GM23338 (cell line): ENCODE measurements at regions not wholly inside any gene's neighbourhood (a gene's known extent, or its start where the extent isn't known, plus 50 kb on each side); places are given as distances from the start of the nearest gene placed in this dataset.

Source experiments
- ATAC-seq: fragments of 200-7000 bp; cut with Tn5 transposase; 3 replicates; pipeline ENCODE4 v1.9.1; 2020
- DNase-seq: peaks from one replicate; pipeline ENCODE4 v3.0.0-alpha.2; 2015; ENCODE audit warnings: low spot score
- H2AFZ ChIP-seq: fragments of 200-600 bp; sonication (generic); 2 replicates; pipeline ENCODE4 v1.8.0; 2016; ENCODE audit warnings: antibody characterized with exemption, mild to moderate bottlenecking, moderate library complexity
- H3F3A ChIP-seq: fragments of 200-600 bp; sonication (generic); replicated peaks from 2 replicates; pipeline ENCODE4 v1.8.0; 2017; ENCODE audit warnings: antibody characterized with exemption, mixed run types, low read depth
- H3K27ac ChIP-seq: fragments of 200-600 bp; sonication (generic); 2 replicates; pipeline ENCODE4 v1.6.1; 2016; ENCODE audit warnings: low read depth
- H3K27me3 ChIP-seq: fragments of 200-600 bp; sonication (generic); 2 replicates; pipeline ENCODE4 v1.8.0; 2016; ENCODE audit warnings: mild to moderate bottlenecking, mixed run types, moderate library complexity; ENCODE audit not compliant: insufficient read depth
- H3K36me3 ChIP-seq: fragments of 200-600 bp; sonication (generic); 2 replicates; pipeline ENCODE4 v1.8.0; 2016; ENCODE audit warnings: mild to moderate bottlenecking; ENCODE audit not compliant: insufficient read depth
- H3K4me1 ChIP-seq: fragments of 200-600 bp; sonication (generic); 2 replicates; pipeline ENCODE4 v1.8.0; 2016; ENCODE audit warnings: mild to moderate bottlenecking, moderate library complexity; ENCODE audit not compliant: insufficient read depth
- H3K4me2 ChIP-seq: fragments of 200-600 bp; sonication (generic); 2 replicates; pipeline ENCODE4 v1.7.1; 2017; ENCODE audit warnings: mixed run types
- H3K4me3 ChIP-seq: fragments of 200-600 bp; sonication (generic); 2 replicates; pipeline ENCODE4 v1.6.1; 2016; ENCODE audit warnings: mixed run types
- H3K79me2 ChIP-seq: fragments of 200-600 bp; sonication (generic); replicated peaks from 2 replicates; pipeline ENCODE4 v1.8.0; 2017; ENCODE audit warnings: mild to moderate bottlenecking; ENCODE audit not compliant: insufficient read depth
- H3K9me2 ChIP-seq: fragments of 200-600 bp; sonication (generic); 2 replicates; pipeline ENCODE4 v1.8.0; 2017; ENCODE audit not compliant: insufficient read depth
- H4K20me1 ChIP-seq: fragments of 200-600 bp; sonication (generic); replicated peaks from 2 replicates; pipeline ENCODE4 v1.8.0; 2017; ENCODE audit warnings: mild to moderate bottlenecking; ENCODE audit not compliant: insufficient read depth
- H3K27ac Mint-ChIP-seq: 2 replicates; pipeline ENCODE4 v1.8.0; 2020; ENCODE audit warnings: inconsistent platforms, mild to moderate bottlenecking, moderate library complexity, mixed read lengths
- H3K27me3 Mint-ChIP-seq: 3 replicates; pipeline ENCODE4 v1.8.0; 2022; ENCODE audit warnings: low read depth, mild to moderate bottlenecking, moderate library complexity, mixed read lengths, inconsistent platforms; ENCODE audit not compliant: insufficient read depth, poor library complexity
- H3K36me3 Mint-ChIP-seq: 3 replicates; pipeline ENCODE4 v1.8.0; 2021; ENCODE audit warnings: low read depth, mild to moderate bottlenecking, inconsistent platforms, moderate library complexity, mixed read lengths
- H3K4me1 Mint-ChIP-seq: 3 replicates; pipeline ENCODE4 v1.8.0; 2020; ENCODE audit warnings: mild to moderate bottlenecking, inconsistent platforms, mixed read lengths
- H3K4me3 Mint-ChIP-seq: 3 replicates; pipeline ENCODE4 v1.8.0; 2021; ENCODE audit warnings: moderate library complexity, mild to moderate bottlenecking, inconsistent platforms, mixed read lengths
- H3K9me3 Mint-ChIP-seq: 3 replicates; pipeline ENCODE4 v1.8.0; 2020; ENCODE audit warnings: moderate library complexity, mild to moderate bottlenecking, inconsistent platforms, mixed read lengths
- CTCF ChIP-seq, 2 experiments: fragments of 200-600 bp in 1 of 2; sonication (generic) in 1 of 2; conservative IDR thresholded peaks; 2 replicates each; pipeline versions ENCODE4 v1.5.1 to v1.6.1; 2016 to 2017; ENCODE audit warnings: antibody characterized with exemption in 2 of 2, low read depth in 2 of 2, mild to moderate bottlenecking in 2 of 2, moderate library complexity in 1 of 2
- EZH2 ChIP-seq: fragments of 200-600 bp; sonication (generic); IDR thresholded peaks from one replicate; pipeline ENCODE4 v1.8.0; 2017; ENCODE audit warnings: antibody characterized with exemption, mild to moderate bottlenecking, low read depth; ENCODE audit not compliant: unreplicated experiment
- EZH2phosphoT487 ChIP-seq: fragments of 200-600 bp; sonication (generic); IDR thresholded peaks from one replicate; pipeline ENCODE4 v1.8.1; 2018; ENCODE audit warnings: antibody characterized with exemption; ENCODE audit not compliant: unreplicated experiment
- JUNB ChIP-seq: IDR thresholded peaks from one replicate; pipeline ENCODE4 v1.6.1; 2016; ENCODE audit warnings: antibody characterized with exemption; ENCODE audit not compliant: unreplicated experiment
- NANOG ChIP-seq: IDR thresholded peaks from 2 replicates; pipeline ENCODE4 v1.6.1; 2016; ENCODE audit warnings: antibody characterized with exemption, borderline replicate concordance
- STAT1 ChIP-seq: IDR thresholded peaks from one replicate; pipeline ENCODE4 v1.6.1; 2016; ENCODE audit warnings: antibody characterized with exemption; ENCODE audit not compliant: unreplicated experiment
- ZNF114 ChIP-seq: fragments of 250-450 bp; sonication (Bioruptor Pico); IDR thresholded peaks from 2 replicates; pipeline ENCODE4 v1.5.0; 2020; ENCODE audit warnings: mild to moderate bottlenecking, moderate library complexity
- ZNF331 ChIP-seq: fragments of 250-450 bp; sonication (Bioruptor Pico); IDR thresholded peaks from 2 replicates; pipeline ENCODE4 v1.5.0; 2020; ENCODE audit warnings: low read depth, mild to moderate bottlenecking, moderate library complexity
- ZNF462 ChIP-seq: fragments of 250-450 bp; sonication (Bioruptor Pico); IDR thresholded peaks from 2 replicates; pipeline ENCODE4 v1.5.0; 2020; ENCODE audit warnings: mild to moderate bottlenecking, moderate library complexity

GRCh38 chr2:6384341-6384740, 481.4 kb downstream of the CMPK2 start (continued):
- TF ChIP-seq ZNF462 (CRISPR knock-in tag) (no peak), STAT1 (no peak), EZH2 (no peak), ZNF114 (CRISPR knock-in tag) (no peak), ZNF331 (CRISPR knock-in tag) (no peak)

GRCh38 chr2:6392354-6392753, 473.4 kb downstream of the CMPK2 start:
- no peaks in the 10 kb centered on the region for H3K36me3 ChIP-seq
- no peaks in the 10 kb centered on the region for H4K20me1 ChIP-seq
- no peaks in the 10 kb centered on the region for H3F3A ChIP-seq
- H2AFZ ChIP-seq: no peak overlapping the region
- Mint-ChIP-seq H3K9me3 (peaks cover 82% of the 10 kb centered on the region), H3K4me1 (no peaks in the 10 kb centered on the region), H3K4me3 (no peak overlapping the region), H3K27me3 (peaks cover 3% of the 10 kb centered on the region), H3K36me3 (peaks cover 10% of the 10 kb centered on the region; the same call in 1 of the 3 replicates), H3K27ac (no peak overlapping the region)
- no peak for DNase-seq
- H3K4me3 ChIP-seq: no peak overlapping the region
- H3K27ac ChIP-seq: no peak overlapping the region
- no peaks in the 10 kb centered on the region for H3K79me2 ChIP-seq
- no peaks in the 10 kb centered on the region for H3K4me1 ChIP-seq
- no peaks in the 10 kb centered on the region for H3K27me3 ChIP-seq
- ATAC-seq: no peak
- no peaks in the 10 kb centered on the region for H3K9me2 ChIP-seq
- no peak overlapping the region for H3K4me2 ChIP-seq
- TF ChIP-seq CTCF (conservative IDR thresholded peaks at IDR 0.05; ENCODE audit: low read depth in 2 of 2): no peak
- TF ChIP-seq EZH2phosphoT487: no peak
- no peak for TF ChIP-seq STAT1
- TF ChIP-seq EZH2: no peak
- no peak for TF ChIP-seq ZNF462 (CRISPR knock-in tag)
- no peak for TF ChIP-seq JUNB
- TF ChIP-seq NANOG: no peak
